ENCODE measurements at regions not wholly inside any gene's neighbourhood (a gene's known extent, or its start where the extent isn't known, plus 50 kb on each side); places are given as distances from the start of the nearest gene placed in this dataset.

GRCh38 chr6:10307476-10307875 is 107.4 kb downstream of the TFAP2A start:
- intact Hi-C loops (cut with micrococcal nuclease; ENCODE audit: unreplicated experiment), result no loop called here
- H3K4me1 ChIP-seq (ENCODE audit: insufficient read depth, low read length), result no peaks in the 10 kb centered on the region
- no peak for FAIRE-seq

GRCh38 chr6:10307028-10307427 is 107.8 kb downstream of the TFAP2A start:
- no TSS peak for BruUV-seq (replicated peaks)
- Histone ChIP-seq H3K79me2 (ENCODE audit: insufficient read depth, low read length) (no peaks in the 10 kb centered on the region), H3K4me2 (ENCODE audit: low read depth, low read length) (no peak overlapping the region), H3K9me3 (ENCODE audit: low read length) (no peaks in the 10 kb centered on the region), H3K27me3 (ENCODE audit: control insufficient read depth in 1 of 2, insufficient read depth in 2 of 2, low read length in 2 of 2) (peaks cover 0 to 11% of the 10 kb centered on the region in 2 experiments; a peak in 3 of 5 replicates), H2AFZ (ENCODE audit: low read length) (no peak overlapping the region), H3K4me3 (replicated peaks in 1 of 3; ENCODE audit: insufficient read depth in 1 of 3, low read depth in 2 of 3, low read length in 3 of 3) (no peak overlapping the region), H3K36me3 (replicated peaks in 1 of 2; ENCODE audit: control insufficient read depth in 1 of 2, insufficient read depth in 2 of 2, low read length in 2 of 2) (no peaks in the 10 kb centered on the region), H3K4me1 (ENCODE audit: insufficient read depth, low read length) (no peaks in the 10 kb centered on the region), H3K27ac (ENCODE audit: extremely low read length, insufficient read depth, low read length) (no peak overlapping the region), H4K20me1 (ENCODE audit: insufficient read depth, low read length) (no peaks in the 10 kb centered on the region), H3K9ac (ENCODE audit: insufficient read depth, low read depth, low read length) (no peak overlapping the region)
- DNase-seq (ENCODE audit: low spot score) (no peak), ATAC-seq (no peak), FAIRE-seq (no peak)
- 76% methylated on average over 7 of the region's 7 CpGs for WGBS (ENCODE audit: low lambda C conversion rate)
- POLR2A ChIA-PET, result no interaction called here
- CTCF ChIA-PET (ENCODE audit: low intra/inter-chr PET ratio, low total read pairs), result no interaction called here
- in situ Hi-C loops (cut with HindIII; ENCODE audit: extremely low pct_ligation_motif_present, low pct_unique_long_range_greater_than_20kb) (no loop called here), intact Hi-C loops (cut with micrococcal nuclease; ENCODE audit: unreplicated experiment) (no loop called here)
- no peak for TF ChIP-seq SAP130 (CRISPR knock-in tag; IDR thresholded peaks at IDR 0.05; ENCODE audit: low read depth)
- no peak for TF ChIP-seq ZNF567 (CRISPR knock-in tag; IDR thresholded peaks at IDR 0.05; ENCODE audit: borderline replicate concordance)
- no peak for TF ChIP-seq STAT6 (CRISPR knock-in tag; IDR thresholded peaks at IDR 0.05; ENCODE audit: borderline replicate concordance)
- TF ChIP-seq ZNF770 (CRISPR knock-in tag; IDR thresholded peaks at IDR 0.05), result no peak
- TF ChIP-seq ZBTB38 (CRISPR knock-in tag; IDR thresholded peaks at IDR 0.05), result no peak
- TF ChIP-seq, protein P1, sequence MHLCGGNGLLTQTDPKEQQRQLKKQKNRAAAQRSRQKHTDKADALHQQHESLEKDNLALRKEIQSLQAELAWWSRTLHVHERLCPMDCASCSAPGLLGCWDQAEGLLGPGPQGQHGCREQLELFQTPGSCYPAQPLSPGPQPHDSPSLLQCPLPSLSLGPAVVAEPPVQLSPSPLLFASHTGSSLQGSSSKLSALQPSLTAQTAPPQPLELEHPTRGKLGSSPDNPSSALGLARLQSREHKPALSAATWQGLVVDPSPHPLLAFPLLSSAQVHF (CRISPR knock-in tag; IDR thresholded peaks at IDR 0.05), result no peak
- no peak for TF ChIP-seq DNMT1 (CRISPR knock-in tag; IDR thresholded peaks at IDR 0.05)
- no peak for TF ChIP-seq IKZF1 (IDR thresholded peaks at IDR 0.05)

More at GRCh38 chr6:10307476-10307875, 107.4 kb downstream of the TFAP2A start:
- Histone ChIP-seq H3K36me3 (replicated peaks in 1 of 2; ENCODE audit: control insufficient read depth in 1 of 2, insufficient read depth in 2 of 2, low read length in 2 of 2) (no peaks in the 10 kb centered on the region), H2AFZ (ENCODE audit: low read length) (no peak overlapping the region), H3K9me3 (ENCODE audit: low read length) (no peaks in the 10 kb centered on the region), H3K79me2 (ENCODE audit: insufficient read depth, low read length) (no peaks in the 10 kb centered on the region), H3K9ac (ENCODE audit: insufficient read depth, low read depth, low read length) (no peak overlapping the region), H3K4me2 (ENCODE audit: low read depth, low read length) (no peak overlapping the region), H3K4me3 (replicated peaks in 1 of 3; ENCODE audit: insufficient read depth in 1 of 3, low read depth in 2 of 3, low read length in 3 of 3) (no peak overlapping the region), H3K27ac (ENCODE audit: extremely low read length, insufficient read depth, low read length) (no peak overlapping the region), H3K27me3 (ENCODE audit: control insufficient read depth in 1 of 2, insufficient read depth in 2 of 2, low read length in 2 of 2) (peaks cover 0 to 13% of the 10 kb centered on the region in 2 experiments; a peak in 3 of 5 replicates), H4K20me1 (ENCODE audit: insufficient read depth, low read length) (no peaks in the 10 kb centered on the region)
- ATAC-seq, result no peak
- no TSS peak for BruUV-seq (replicated peaks)
- in situ Hi-C loops (cut with HindIII; ENCODE audit: extremely low pct_ligation_motif_present, low pct_unique_long_range_greater_than_20kb), result no loop called here
- DNase-seq (ENCODE audit: low spot score), result no peak
- POLR2A ChIA-PET, result no interaction called here
- TF ChIP-seq ZSCAN31 (CRISPR knock-in tag; IDR thresholded peaks at IDR 0.05; ENCODE audit: low read depth), result no peak
- TF ChIP-seq BCL6 (CRISPR knock-in tag; IDR thresholded peaks at IDR 0.05), result no peak
- TF ChIP-seq NCOA2 (CRISPR knock-in tag; IDR thresholded peaks at IDR 0.05), result no peak
- TF ChIP-seq MZF1 (CRISPR knock-in tag; IDR thresholded peaks at IDR 0.05; ENCODE audit: borderline replicate concordance), result no peak
- TF ChIP-seq ZNF883 (CRISPR knock-in tag; IDR thresholded peaks at IDR 0.05; ENCODE audit: not compliant biosample characterization), result no peak
- TF ChIP-seq ZNF468 (CRISPR knock-in tag; IDR thresholded peaks at IDR 0.05), result no peak
- TF ChIP-seq NCOA5 (CRISPR knock-in tag; IDR thresholded peaks at IDR 0.05), result no peak
- no peak for TF ChIP-seq ZBTB3 (CRISPR knock-in tag; IDR thresholded peaks at IDR 0.05; ENCODE audit: borderline replicate concordance, low read depth)
- no peak for TF ChIP-seq THYN1 (CRISPR knock-in tag; IDR thresholded peaks at IDR 0.05; ENCODE audit: borderline replicate concordance, low read depth)
- TF ChIP-seq ZNF10 (CRISPR knock-in tag; IDR thresholded peaks at IDR 0.05; ENCODE audit: borderline replicate concordance, low read depth), result no peak
- TF ChIP-seq, protein P2, sequence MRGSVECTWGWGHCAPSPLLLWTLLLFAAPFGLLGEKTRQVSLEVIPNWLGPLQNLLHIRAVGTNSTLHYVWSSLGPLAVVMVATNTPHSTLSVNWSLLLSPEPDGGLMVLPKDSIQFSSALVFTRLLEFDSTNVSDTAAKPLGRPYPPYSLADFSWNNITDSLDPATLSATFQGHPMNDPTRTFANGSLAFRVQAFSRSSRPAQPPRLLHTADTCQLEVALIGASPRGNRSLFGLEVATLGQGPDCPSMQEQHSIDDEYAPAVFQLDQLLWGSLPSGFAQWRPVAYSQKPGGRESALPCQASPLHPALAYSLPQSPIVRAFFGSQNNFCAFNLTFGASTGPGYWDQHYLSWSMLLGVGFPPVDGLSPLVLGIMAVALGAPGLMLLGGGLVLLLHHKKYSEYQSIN (CRISPR knock-in tag; IDR thresholded peaks at IDR 0.05; ENCODE audit: borderline replicate concordance), result no peak
- TF ChIP-seq NCOA1 (CRISPR knock-in tag; IDR thresholded peaks at IDR 0.05), result no peak
- CTCF ChIA-PET (ENCODE audit: low intra/inter-chr PET ratio, low total read pairs), result no interaction called here
- WGBS (ENCODE audit: low lambda C conversion rate), result 23% methylated on average over 2 of the region's 3 CpGs

Measured in HepG2 (cell line).